ENCODE measurements at regions not wholly inside any gene's neighbourhood (a gene's known extent, or its start where the extent isn't known, plus 50 kb on each side); places are given as distances from the start of the nearest gene placed in this dataset.

GRCh38 chr17:34832376-34832775, 128.9 kb downstream of the CCT6B start:
- TF ChIP-seq GATA2 (IDR thresholded peaks at IDR 0.05; ENCODE audit: low read depth, low read length) (no peak), GATA3 (IDR thresholded peaks at IDR 0.05; ENCODE audit: low read depth, low read length) (no peak)

Data from SH-SY5Y (cell line).